BJ (cell line): ENCODE measurements at regions not wholly inside any gene's neighbourhood (a gene's known extent, or its start where the extent isn't known, plus 50 kb on each side); places are given as distances from the start of the nearest gene placed in this dataset.

Experiments
- CTCF ChIA-PET: fragments of 350-600 bp; formaldehyde crosslinking; extraction: SDS; loops from one replicate; lab custom pipeline; 2021; ENCODE audit warnings: antibody characterized with exemption, inconsistent platforms; lab: Yijun Ruan, JAX
- POLR2A ChIA-PET: fragments of 300-600 bp; sonication (Branson Sonifier 250); formaldehyde crosslinking; extraction: SDS; loops from one replicate; lab custom pipeline; 2021; ENCODE audit warnings: antibody characterized with exemption; lab: Charles Lee
- DNase-seq: peaks from one replicate; pipeline ENCODE4 v3.0.0-alpha.2; 2011; ENCODE audit warnings: low read depth
- H3K27me3 ChIP-seq: 2 replicates; pipeline ENCODE4 v1.6.0; 2011; ENCODE audit warnings: low read length; ENCODE audit not compliant: control insufficient read depth, insufficient read depth
- H3K36me3 ChIP-seq: 2 replicates; pipeline ENCODE4 v1.5.1; 2011; ENCODE audit warnings: low read length; ENCODE audit not compliant: control insufficient read depth, insufficient read depth
- H3K4me3 ChIP-seq: 2 replicates; pipeline ENCODE4 v1.5.1; 2011; ENCODE audit warnings: low read depth, mild to moderate bottlenecking, control low read depth, low read length
- TF ChIP-seq, protein P1 (sequence below): IDR thresholded peaks from 2 replicates; pipeline ENCODE4 v1.5.1; 2011; ENCODE audit warnings: low read depth, mild to moderate bottlenecking, control low read depth, inconsistent platforms, low read length, moderate library complexity; ENCODE audit not compliant: insufficient read depth

DNA sequence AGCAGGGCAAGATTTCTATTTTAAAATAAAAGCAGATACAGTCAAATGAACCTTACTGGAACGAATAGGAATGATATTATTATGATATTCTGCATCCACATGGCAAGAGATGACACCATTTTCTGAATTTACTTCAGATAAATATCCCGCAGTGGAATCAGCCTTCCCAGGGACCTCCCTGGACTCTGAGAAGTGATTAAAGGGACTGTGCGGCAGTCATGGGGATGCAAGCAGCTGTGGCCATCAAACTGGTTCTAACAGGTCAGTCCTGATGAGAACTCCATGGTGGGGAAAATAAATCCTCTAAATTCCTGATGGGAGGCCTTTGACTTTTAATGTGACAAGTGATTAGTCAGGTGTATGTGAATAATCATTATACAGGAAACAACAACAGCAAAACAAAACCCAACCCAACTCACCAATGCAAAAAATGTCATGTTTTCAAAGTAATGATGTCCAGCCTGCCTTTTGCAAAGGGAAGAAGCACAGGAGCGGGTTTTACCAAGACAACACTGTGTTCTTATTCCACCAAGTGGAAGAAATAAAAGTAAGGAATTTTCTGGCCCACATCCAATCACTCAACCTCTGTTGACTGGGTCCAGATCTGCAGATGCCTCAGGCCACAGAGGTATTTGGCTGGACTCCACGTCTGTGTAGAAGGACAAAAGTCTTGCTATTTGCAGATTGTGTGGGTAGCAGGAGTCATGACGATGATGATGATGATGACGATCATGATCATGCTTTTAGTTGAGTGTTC lies 61.9 kb upstream of the CITED2 start:
- no peak overlapping the region for H3K4me3 ChIP-seq
- ChIA-PET POLR2A (no interaction called here), CTCF (no interaction called here)
- H3K36me3 ChIP-seq: no peaks in the 10 kb centered on the region
- TF ChIP-seq, protein P1, sequence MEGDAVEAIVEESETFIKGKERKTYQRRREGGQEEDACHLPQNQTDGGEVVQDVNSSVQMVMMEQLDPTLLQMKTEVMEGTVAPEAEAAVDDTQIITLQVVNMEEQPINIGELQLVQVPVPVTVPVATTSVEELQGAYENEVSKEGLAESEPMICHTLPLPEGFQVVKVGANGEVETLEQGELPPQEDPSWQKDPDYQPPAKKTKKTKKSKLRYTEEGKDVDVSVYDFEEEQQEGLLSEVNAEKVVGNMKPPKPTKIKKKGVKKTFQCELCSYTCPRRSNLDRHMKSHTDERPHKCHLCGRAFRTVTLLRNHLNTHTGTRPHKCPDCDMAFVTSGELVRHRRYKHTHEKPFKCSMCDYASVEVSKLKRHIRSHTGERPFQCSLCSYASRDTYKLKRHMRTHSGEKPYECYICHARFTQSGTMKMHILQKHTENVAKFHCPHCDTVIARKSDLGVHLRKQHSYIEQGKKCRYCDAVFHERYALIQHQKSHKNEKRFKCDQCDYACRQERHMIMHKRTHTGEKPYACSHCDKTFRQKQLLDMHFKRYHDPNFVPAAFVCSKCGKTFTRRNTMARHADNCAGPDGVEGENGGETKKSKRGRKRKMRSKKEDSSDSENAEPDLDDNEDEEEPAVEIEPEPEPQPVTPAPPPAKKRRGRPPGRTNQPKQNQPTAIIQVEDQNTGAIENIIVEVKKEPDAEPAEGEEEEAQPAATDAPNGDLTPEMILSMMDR: no peak
- H3K27me3 ChIP-seq: no peaks in the 10 kb centered on the region
- no peak for DNase-seq

GRCh38 chr6:139433631-139434419 lies 59.4 kb upstream of the CITED2 start:
- no peaks in the 10 kb centered on the region for H3K36me3 ChIP-seq
- ChIA-PET CTCF (interaction anchor here (1.5 kb wide), 1 partner anchor 38 kb away, joined by 3 read pairs; no protein-coding TSS in a partner anchor), POLR2A (interaction anchor here (0.5 kb wide), 1 partner anchor 59 kb away, joined by 4 read pairs; the partner anchor contains the start of gene CITED2)
- TF ChIP-seq, protein P1: no peak
- H3K4me3 ChIP-seq: no peak overlapping the region
- H3K27me3 ChIP-seq: no peaks in the 10 kb centered on the region
- no peak for DNase-seq

DNA sequence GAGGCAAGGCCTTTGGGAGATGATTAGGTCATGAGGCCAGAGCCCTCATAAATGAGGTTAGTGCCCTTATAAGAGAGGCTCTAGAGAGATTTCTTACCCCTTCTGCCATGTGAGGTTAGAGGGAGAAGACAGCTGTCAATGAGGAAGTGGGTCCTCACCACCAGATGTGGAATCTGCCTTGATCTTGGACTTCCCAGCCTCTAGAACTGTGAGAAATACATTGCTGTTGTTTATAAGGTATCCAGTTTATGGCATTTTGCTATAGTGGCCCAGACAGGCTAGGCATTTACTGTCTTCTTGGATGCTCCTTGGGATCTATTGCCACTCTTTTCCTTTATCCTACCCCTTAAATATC lies 57.1 kb upstream of the CITED2 start:
- TF ChIP-seq, protein P1: no peak
- Histone ChIP-seq H3K27me3 (no peaks in the 10 kb centered on the region), H3K4me3 (no peak overlapping the region), H3K36me3 (no peaks in the 10 kb centered on the region)
- POLR2A ChIA-PET: no interaction called here
- no peak for DNase-seq
- CTCF ChIA-PET: no interaction called here

DNA sequence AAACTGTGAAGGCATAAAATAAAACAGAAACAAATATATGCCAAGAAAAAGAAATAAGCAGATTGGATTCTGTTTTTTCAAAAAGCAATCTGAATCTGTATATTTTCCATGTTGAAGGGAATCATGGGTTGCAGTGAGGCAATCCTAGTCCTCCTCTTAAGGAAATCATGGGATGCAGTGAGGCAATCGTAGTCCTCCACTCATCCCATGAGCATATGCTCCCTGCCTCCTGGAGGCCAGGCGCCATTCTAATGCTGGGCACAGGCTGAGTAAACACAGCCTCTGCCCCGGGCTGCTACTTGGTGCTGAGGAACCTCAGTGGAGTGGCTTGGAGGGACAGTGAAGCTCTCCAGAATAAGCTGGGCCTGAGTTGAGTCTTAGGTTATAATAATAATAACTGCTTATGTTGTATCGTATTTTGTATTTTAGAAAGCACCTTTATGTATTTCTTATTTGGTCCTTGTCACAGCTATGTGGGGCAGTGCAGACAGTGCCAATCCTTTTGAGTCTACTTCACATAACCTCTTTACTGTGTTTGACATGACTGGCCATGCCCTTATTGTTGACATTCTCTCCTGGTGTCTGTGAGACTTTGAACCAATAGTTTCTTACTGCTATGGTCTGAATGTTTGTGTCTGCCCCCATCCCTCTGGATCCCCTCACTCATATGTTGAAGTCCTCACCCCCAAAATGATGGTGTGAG lies 56.6 kb upstream of the CITED2 start:
- Histone ChIP-seq H3K27me3 (no peaks in the 10 kb centered on the region), H3K4me3 (no peak overlapping the region), H3K36me3 (no peaks in the 10 kb centered on the region)
- ChIA-PET CTCF (no interaction called here), POLR2A (no interaction called here)
- DNase-seq: no peak
- TF ChIP-seq, protein P1: no peak

- TF ChIP-seq, protein P1: no peak
- Histone ChIP-seq H3K4me3 (no peak overlapping the region), H3K36me3 (no peaks in the 10 kb centered on the region), H3K27me3 (no peaks in the 10 kb centered on the region)
- ChIA-PET POLR2A (no interaction called here), CTCF (no interaction called here)
- no peak for DNase-seq
Measured at GRCh38 chr6:139429580-139430145, 55.2 kb upstream of the CITED2 start.
